ENCODE measurements at regions not wholly inside any gene's neighbourhood (a gene's known extent, or its start where the extent isn't known, plus 50 kb on each side); places are given as distances from the start of the nearest gene placed in this dataset.
"Not testable (repeated sequence)": the region's sequence is repeated elsewhere in the genome, so short reads cannot be mapped to it uniquely, and the experiment has no call there.

GRCh38 chr12:46674129-46674528 is 151.7 kb downstream of the SLC38A4 start:
- no peak for DNase-seq (ENCODE audit: extremely low read depth in 1 of 11, low read depth in 9 of 11, low spot score in 4 of 11)

GRCh38 chr12:46671102-46671501 is 154.7 kb downstream of the SLC38A4 start:
- no peak for DNase-seq (ENCODE audit: extremely low read depth in 1 of 11, low read depth in 9 of 11, low spot score in 4 of 11)

GRCh38 chr12:46670636-46671035 is 155.2 kb downstream of the SLC38A4 start:
- no peak for DNase-seq (ENCODE audit: extremely low read depth in 1 of 11, low read depth in 9 of 11, low spot score in 4 of 11)

- DNase-seq (ENCODE audit: extremely low read depth in 1 of 11, low read depth in 9 of 11, low spot score in 4 of 11): no peak
These were observed 156.1 kb downstream of the SLC38A4 start for GRCh38 chr12:46669720-46670119.

GRCh38 chr12:46667551-46667950 is 158.2 kb downstream of the SLC38A4 start:
- DNase-seq (ENCODE audit: extremely low read depth in 1 of 11, low read depth in 9 of 11, low spot score in 4 of 11): no peak

GRCh38 chr12:46664761-46665287 is 161.0 kb downstream of the SLC38A4 start:
- no peak for DNase-seq (ENCODE audit: extremely low read depth in 1 of 11, low read depth in 9 of 11, low spot score in 4 of 11)

- DNase-seq (ENCODE audit: extremely low read depth in 1 of 11, low read depth in 9 of 11, low spot score in 4 of 11): no peak
These were observed 162.5 kb downstream of the SLC38A4 start for GRCh38 chr12:46663318-46663717.

GRCh38 chr12:46661110-46661845 is 164.5 kb downstream of the SLC38A4 start:
- DNase-seq (ENCODE audit: extremely low read depth in 1 of 11, low read depth in 9 of 11, low spot score in 4 of 11): peak in 10 of 11 donors; percentile 29 to 67 (median 51)

- no peak for DNase-seq (ENCODE audit: extremely low read depth in 1 of 11, low read depth in 9 of 11, low spot score in 4 of 11)
These were observed 165.1 kb downstream of the SLC38A4 start for GRCh38 chr12:46660719-46661109.

- no peak for DNase-seq (ENCODE audit: extremely low read depth in 1 of 11, low read depth in 9 of 11, low spot score in 4 of 11)
These were observed 165.5 kb downstream of the SLC38A4 start for GRCh38 chr12:46660276-46660675.

GRCh38 chr12:46659824-46660223 is 166.0 kb downstream of the SLC38A4 start:
- no peak for DNase-seq (ENCODE audit: extremely low read depth in 1 of 11, low read depth in 9 of 11, low spot score in 4 of 11)

GRCh38 chr12:46659032-46659650 is 166.7 kb downstream of the SLC38A4 start:
- no peak for DNase-seq (ENCODE audit: extremely low read depth in 1 of 11, low read depth in 9 of 11, low spot score in 4 of 11)

- DNase-seq (ENCODE audit: extremely low read depth in 1 of 11, low read depth in 9 of 11, low spot score in 4 of 11): no peak
These were observed 168.1 kb downstream of the SLC38A4 start for GRCh38 chr12:46657453-46658411.

- DNase-seq (ENCODE audit: extremely low read depth in 1 of 11, low read depth in 9 of 11, low spot score in 4 of 11): not testable (repeated sequence)
These were observed 169.8 kb downstream of the SLC38A4 start for GRCh38 chr12:46655984-46656383.

- no peak for DNase-seq (ENCODE audit: extremely low read depth in 1 of 11, low read depth in 9 of 11, low spot score in 4 of 11)
These were observed 172.5 kb downstream of the SLC38A4 start for GRCh38 chr12:46653311-46653710.

- no peak for DNase-seq (ENCODE audit: extremely low read depth in 1 of 11, low read depth in 9 of 11, low spot score in 4 of 11)
These were observed 173.1 kb downstream of the SLC38A4 start for GRCh38 chr12:46652692-46653091.

GRCh38 chr12:46650688-46651087 is 175.1 kb downstream of the SLC38A4 start:
- no peak for DNase-seq (ENCODE audit: extremely low read depth in 1 of 11, low read depth in 9 of 11, low spot score in 4 of 11)

- DNase-seq (ENCODE audit: extremely low read depth in 1 of 11, low read depth in 9 of 11, low spot score in 4 of 11): no peak
These were observed 176.4 kb downstream of the SLC38A4 start for GRCh38 chr12:46649433-46649832.

- no peak for DNase-seq (ENCODE audit: extremely low read depth in 1 of 11, low read depth in 9 of 11, low spot score in 4 of 11)
These were observed 178.8 kb downstream of the SLC38A4 start for GRCh38 chr12:46647034-46647433.
